Hematopoietic multipotent progenitor cell treated with erythropoietin and hydrocortisone succinate and interleukin-3 and kit ligand, for 4 days (in vitro differentiated cells): ENCODE measurements at regions not wholly inside any gene's neighbourhood (a gene's known extent, or its start where the extent isn't known, plus 50 kb on each side); places are given as distances from the start of the nearest gene placed in this dataset.

Experiments
- DNase-seq: peaks from one replicate; pipeline ENCODE4 v3.0.0-alpha.2; 2015

GRCh38 chr10:29132551-29133111, 156.2 kb upstream of the LYZL1 start:
- DNase-seq: peak; percentile 43

GRCh38 chr10:29135337-29135736, 153.5 kb upstream of the LYZL1 start:
- DNase-seq: no peak

GRCh38 chr10:29136411-29136810, 152.5 kb upstream of the LYZL1 start:
- peak; percentile 54 for DNase-seq

- DNase-seq: no peak
These were observed 148.7 kb upstream of the LYZL1 start for GRCh38 chr10:29140151-29140550.

GRCh38 chr10:29140991-29141390, 147.9 kb upstream of the LYZL1 start:
- DNase-seq: no peak

GRCh38 chr10:29141761-29142160, 147.1 kb upstream of the LYZL1 start:
- peak; percentile 32 for DNase-seq

- peak; percentile 43 for DNase-seq
These were observed 146.2 kb upstream of the LYZL1 start for GRCh38 chr10:29142516-29143314.

GRCh38 chr10:29144126-29144525, 144.7 kb upstream of the LYZL1 start:
- DNase-seq: no peak

GRCh38 chr10:29146311-29147100, 142.4 kb upstream of the LYZL1 start:
- DNase-seq: no peak

- DNase-seq: no peak
These were observed 138.9 kb upstream of the LYZL1 start for GRCh38 chr10:29150010-29150409.

GRCh38 chr10:29151005-29151404, 137.9 kb upstream of the LYZL1 start:
- DNase-seq: no peak

- DNase-seq: no peak
These were observed 131.5 kb upstream of the LYZL1 start for GRCh38 chr10:29157321-29157720.

- DNase-seq: no peak
These were observed 130.8 kb upstream of the LYZL1 start for GRCh38 chr10:29158066-29158465.

GRCh38 chr10:29160150-29160617, 128.7 kb upstream of the LYZL1 start:
- peak; percentile 14 for DNase-seq

GRCh38 chr10:29163746-29164145, 125.1 kb upstream of the LYZL1 start:
- no peak for DNase-seq

- no peak for DNase-seq
These were observed 122.2 kb upstream of the LYZL1 start for GRCh38 chr10:29166713-29167112.

- DNase-seq: no peak
These were observed 119.8 kb upstream of the LYZL1 start for GRCh38 chr10:29169021-29169420.

GRCh38 chr10:29171717-29172116, 117.2 kb upstream of the LYZL1 start:
- DNase-seq: no peak

GRCh38 chr10:29174389-29174788, 114.5 kb upstream of the LYZL1 start:
- DNase-seq: peak; percentile 2

- no peak for DNase-seq
These were observed 111.7 kb upstream of the LYZL1 start for GRCh38 chr10:29176845-29177832.

GRCh38 chr10:29181936-29182335, 106.9 kb upstream of the LYZL1 start:
- no peak for DNase-seq

- DNase-seq: no peak
These were observed 105.4 kb upstream of the LYZL1 start for GRCh38 chr10:29183301-29183945.
